K562 (cell line): ENCODE measurements at regions not wholly inside any gene's neighbourhood (a gene's known extent, or its start where the extent isn't known, plus 50 kb on each side); places are given as distances from the start of the nearest gene placed in this dataset.

Experiments used
- ATAC-seq: fragments of 200-7000 bp; cut with Tn5 transposase; 3 replicates; pipeline ENCODE4 v1.9.1; 2020; ENCODE audit warnings: moderate library complexity
- BruUV-seq: library from RNA; stranded (reverse); fragments of 400-500 nt; replicated peaks from 2 replicates; lab custom pipeline; 2021; lab: Mats Ljungman, UMichigan
- CTCF ChIA-PET: fragments of 300-600 bp; formaldehyde crosslinking; extraction: SDS; loops from one replicate; lab custom pipeline; 2021; ENCODE audit warnings: low intra/inter-chr PET ratio; lab: Yijun Ruan, JAX
- POLR2A ChIA-PET: fragments of 300-600, 350-650 bp; sonication (Branson Sonifier 250); formaldehyde crosslinking; extraction: SDS; loops from one replicate; lab custom pipeline; 2021; ENCODE audit warnings: antibody characterized with exemption, inconsistent platforms; lab: Yijun Ruan, JAX
- DNase-seq, 4 experiments: peaks; one replicate each; pipeline versions ENCODE4 v3.0.0 to v3.0.0-alpha.2; 2011 to 2018; ENCODE audit warnings: low spot score in 3 of 4, mixed read lengths in 3 of 4; ENCODE audit errors: extremely low read depth in 1 of 4
- FAIRE-seq: peaks from 2 replicates; lab custom pipeline; 2011; peaks lifted over from hg19 to GRCh38; lab: Jason Lieb, UNC
- H2AFZ ChIP-seq: 2 replicates; pipeline ENCODE4 v1.6.0; 2011; ENCODE audit warnings: low read depth, low read length, control low read depth, inconsistent platforms
- H3K27ac ChIP-seq: fragments of 200-600 bp; 3 replicates; pipeline ENCODE4 v1.8.0; 2011; ENCODE audit warnings: low read depth, mild to moderate bottlenecking, control low read depth, inconsistent platforms, low read length, moderate library complexity, mixed read lengths; ENCODE audit errors: extremely low read depth
- H3K27me3 ChIP-seq, 2 experiments: fragments of 300-600 bp in 1 of 2; 2 replicates in 1 of 2; 3 replicates in 1 of 2; pipeline versions ENCODE4 v1.6.0 to v1.8.0; 2011; ENCODE audit warnings: inconsistent platforms in 2 of 2, low read length in 2 of 2, mild to moderate bottlenecking in 1 of 2, mixed read lengths in 1 of 2, moderate library complexity in 1 of 2; ENCODE audit not compliant: control insufficient read depth in 2 of 2, insufficient read depth in 2 of 2
- H3K36me3 ChIP-seq: fragments of 300-600 bp; 3 replicates; pipeline ENCODE4 v1.8.0; 2011; ENCODE audit warnings: mild to moderate bottlenecking, low read length, inconsistent platforms; ENCODE audit not compliant: control insufficient read depth, insufficient read depth
- H3K4me1 ChIP-seq, 2 experiments: fragments of 200-600 bp in 1 of 2; replicated peaks in 1 of 2; 2 replicates in 1 of 2; 3 replicates in 1 of 2; pipeline versions ENCODE4 v1.5.1 to v1.8.0; 2011; ENCODE audit warnings: inconsistent platforms in 2 of 2, low read length in 2 of 2, mild to moderate bottlenecking in 1 of 2, mixed read lengths in 1 of 2, moderate library complexity in 1 of 2; ENCODE audit not compliant: control insufficient read depth in 2 of 2, insufficient read depth in 2 of 2
- H3K4me2 ChIP-seq: 2 replicates; pipeline ENCODE4 v1.6.1; 2011; ENCODE audit warnings: low read length, control low read depth, inconsistent platforms, mixed read lengths; ENCODE audit not compliant: insufficient read depth
- H3K4me3 ChIP-seq: fragments of 200-600 bp; sonication (generic), shearing (Covaris generic); 2 replicates; pipeline ENCODE4 v1.5.1; 2016; ENCODE audit warnings: control low read depth, inconsistent platforms
- H3K79me2 ChIP-seq: fragments of 200-600 bp; 3 replicates; pipeline ENCODE4 v1.8.0; 2011; ENCODE audit warnings: low read length, inconsistent platforms; ENCODE audit not compliant: control insufficient read depth, insufficient read depth
- H3K9ac ChIP-seq, 2 experiments: 2 replicates each; pipeline versions ENCODE4 v1.6.0 to v1.6.1; 2011; ENCODE audit warnings: low read depth in 2 of 2, low read length in 2 of 2, control low read depth in 1 of 2, inconsistent platforms in 1 of 2, mild to moderate bottlenecking in 1 of 2, mixed read lengths in 1 of 2; ENCODE audit not compliant: insufficient read depth in 1 of 2
- H3K9me1 ChIP-seq: one replicate; pipeline ENCODE4 v1.6.0; 2011; ENCODE audit warnings: inconsistent platforms, mild to moderate bottlenecking, low read length, moderate library complexity; ENCODE audit not compliant: control insufficient read depth, insufficient read depth
- H3K9me3 ChIP-seq: replicated peaks from 2 replicates; pipeline ENCODE4 v1.5.1; 2011; ENCODE audit warnings: low read depth, low read length, inconsistent platforms; ENCODE audit not compliant: control insufficient read depth, insufficient read depth
- H4K20me1 ChIP-seq: replicated peaks from 2 replicates; pipeline ENCODE4 v1.6.1; 2011; ENCODE audit warnings: low read length, inconsistent platforms, mixed read lengths; ENCODE audit not compliant: control insufficient read depth, insufficient read depth
- KAT7 ChIP-seq: sonication (generic); formaldehyde crosslinking; IDR thresholded peaks from 2 replicates; pipeline ENCODE4 v1.8.0; 2022; ENCODE audit warnings: missing genetic modification reagents, mild to moderate bottlenecking, borderline replicate concordance
- KDM4B ChIP-seq, 2 experiments: fragments of 450-650 bp in 1 of 2; sonication (generic) in 1 of 2; IDR thresholded peaks; 2 replicates each; pipeline ENCODE4 v1.6.1; 2016 to 2017; ENCODE audit warnings: borderline replicate concordance in 2 of 2, antibody characterized with exemption in 1 of 2, low read depth in 1 of 2, mild to moderate bottlenecking in 1 of 2
- MAFG ChIP-seq: fragments of 450-650 bp; conservative IDR thresholded peaks from 2 replicates; pipeline ENCODE4 v1.6.1; 2016; ENCODE audit warnings: missing genetic modification characterization, missing compliant biosample characterization
- MTA3 ChIP-seq: fragments of 450-650 bp; formaldehyde crosslinking; IDR thresholded peaks from 2 replicates; pipeline ENCODE4 v1.6.1; 2017; ENCODE audit warnings: mild to moderate bottlenecking, borderline replicate concordance
- PHF8 ChIP-seq: fragments of 200-600 bp; sonication (generic); IDR thresholded peaks from 2 replicates; pipeline ENCODE4 v1.6.1; 2012; ENCODE audit warnings: mixed run types, mild to moderate bottlenecking, inconsistent platforms, low read length, moderate library complexity, borderline replicate concordance
- TCF7L2 ChIP-seq: fragments of 150-350 bp; IDR thresholded peaks from 2 replicates; pipeline ENCODE4 v1.6.1; 2016; ENCODE audit warnings: low read depth, mild to moderate bottlenecking, low read length, moderate library complexity
- USF2 ChIP-seq: sonication (generic); formaldehyde crosslinking; IDR thresholded peaks from 2 replicates; pipeline ENCODE4 v1.5.0; 2020; ENCODE audit warnings: missing genetic modification reagents
- ZNF133 ChIP-seq: fragments of 250-450 bp; sonication (Bioruptor Pico); IDR thresholded peaks from 2 replicates; pipeline ENCODE4 v1.4.0; 2020; ENCODE audit warnings: mild to moderate bottlenecking
- ZNF512 ChIP-seq: IDR thresholded peaks from 2 replicates; pipeline ENCODE4 v1.6.1; 2016; ENCODE audit warnings: missing genetic modification characterization, missing compliant biosample characterization
- WGBS: fragments of 100-300 bp; shearing (Covaris generic); methylation state at CpG from one replicate; pipeline ENCODE4 v1.1.6; 2016; ENCODE audit warnings: low coverage, mixed read lengths; ENCODE audit not compliant: insufficient coverage; ENCODE audit errors: missing lambda C conversion rate; 5-methylcytosine and 5-hydroxymethylcytosine counted together
- in situ Hi-C: fragments of 300-500 bp; cut with MboI; formaldehyde crosslinking; loops from 4 replicates; pipeline ENCODE4 v1.15.0; 2018; ENCODE audit warnings: inconsistent platforms, mixed read lengths
- intact Hi-C: fragments of 100-400 bp; cut with micrococcal nuclease; formaldehyde crosslinking; loops from 2 replicates; pipeline ENCODE4 v1.14.2; 2022

- Histone ChIP-seq H3K4me2 (no peak overlapping the region), H3K36me3 (no peaks in the 10 kb centered on the region), H4K20me1 (no peaks in the 10 kb centered on the region), H3K9ac (no peak overlapping the region), H3K4me1 (no peaks in the 10 kb centered on the region), H3K27me3 (peaks cover 0 to 17% of the 10 kb centered on the region in 2 experiments; a peak in 2 of 5 replicates), H3K27ac (no peak overlapping the region), H3K4me3 (no peak overlapping the region), H3K9me1 (no peaks in the 10 kb centered on the region), H3K9me3 (no peaks in the 10 kb centered on the region), H2AFZ (no peak overlapping the region), H3K79me2 (no peaks in the 10 kb centered on the region)
- ATAC-seq (no peak), DNase-seq (no peak), FAIRE-seq (no peak)
- in situ Hi-C loops (no loop called here), intact Hi-C loops (no loop called here)
- WGBS = 24% methylated on average over 10 of the region's 14 CpGs
- BruUV-seq = no TSS peak
- ChIA-PET POLR2A (interaction anchor here (0.6 to 0.8 kb wide), 2 partner anchors 10 to 435 kb away, joined by 3 read pairs; no protein-coding TSS in a partner anchor), CTCF (no interaction called here)
- TF ChIP-seq KDM4B (IDR thresholded peaks at IDR 0.05; ENCODE audit: borderline replicate concordance in 2 of 2, low read depth in 1 of 2) (no peak), USF2 (CRISPR knock-in tag) (no peak), PHF8 (no peak), ZNF512 (no peak), MAFG (no peak), ZNF133 (CRISPR knock-in tag) (no peak), MTA3 (no peak), TCF7L2 (no peak), KAT7 (CRISPR knock-in tag) (no peak)
These were observed 127.9 kb downstream of the DLEU7 start for GRCh38 chr13:50715402-50716146.
